ENCODE measurements at regions not wholly inside any gene's neighbourhood (a gene's known extent, or its start where the extent isn't known, plus 50 kb on each side); places are given as distances from the start of the nearest gene placed in this dataset.

DNA sequence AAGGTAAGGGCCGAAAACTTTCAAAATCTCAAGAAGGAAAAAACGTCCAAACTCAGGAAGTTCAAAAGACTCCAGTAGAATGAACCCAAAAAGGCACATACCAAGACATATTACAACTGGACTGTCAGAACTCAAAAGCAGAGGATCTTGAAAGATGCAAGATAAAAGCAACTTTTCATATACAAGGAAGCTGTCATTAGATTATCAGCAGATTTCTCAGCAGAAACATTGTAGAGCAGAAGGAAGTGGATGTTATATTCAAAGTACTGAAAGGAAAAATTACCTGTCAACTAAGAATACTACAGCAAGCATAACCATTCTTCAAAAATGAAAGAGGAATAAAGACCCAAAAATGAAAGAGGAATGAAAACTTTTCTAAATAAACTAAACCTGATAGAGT, 224.9 kb downstream of the FAT4 start:
- Histone ChIP-seq H4K20me1 (ENCODE audit: insufficient read depth, low read depth, low read length) (no peaks in the 10 kb centered on the region), H3K4me3 (ENCODE audit: low read length) (no peak overlapping the region), H3K36me3 (ENCODE audit: insufficient read depth, low read length) (no peaks in the 10 kb centered on the region), H3K9ac (ENCODE audit: low read length) (no peak overlapping the region), H3K27me3 (ENCODE audit: low read length) (no peaks in the 10 kb centered on the region), H3K79me2 (ENCODE audit: low read length) (no peaks in the 10 kb centered on the region), H3K9me2 (replicated peaks; ENCODE audit: insufficient read depth, low read length) (no peaks in the 10 kb centered on the region), H3K9me3 (ENCODE audit: low read length) (peaks cover 12% of the 10 kb centered on the region), H3K4me2 (ENCODE audit: low read depth, low read length, poor library complexity, severe bottlenecking) (no peak overlapping the region), H3K4me1 (ENCODE audit: low read length) (no peaks in the 10 kb centered on the region), H3K27ac (ENCODE audit: low read length) (no peak overlapping the region), H2AFZ (ENCODE audit: low read length) (no peak overlapping the region)
- no peak for DNase-seq

GRCh38 chr4:125541836-125542385, 227.2 kb downstream of the FAT4 start:
- H3K4me3 ChIP-seq (ENCODE audit: low read length) = no peak overlapping the region
- no peaks in the 10 kb centered on the region for H4K20me1 ChIP-seq (ENCODE audit: insufficient read depth, low read depth, low read length)
- H3K36me3 ChIP-seq (ENCODE audit: insufficient read depth, low read length) = no peaks in the 10 kb centered on the region
- no peak overlapping the region for H2AFZ ChIP-seq (ENCODE audit: low read length)
- no peak overlapping the region for H3K4me2 ChIP-seq (ENCODE audit: low read depth, low read length, poor library complexity, severe bottlenecking)
- no peaks in the 10 kb centered on the region for H3K9me2 ChIP-seq (replicated peaks; ENCODE audit: insufficient read depth, low read length)
- no peaks in the 10 kb centered on the region for H3K27me3 ChIP-seq (ENCODE audit: low read length)
- H3K9me3 ChIP-seq (ENCODE audit: low read length) = peaks cover 12% of the 10 kb centered on the region
- no peak overlapping the region for H3K9ac ChIP-seq (ENCODE audit: low read length)
- no peaks in the 10 kb centered on the region for H3K79me2 ChIP-seq (ENCODE audit: low read length)
- no peak overlapping the region for H3K27ac ChIP-seq (ENCODE audit: low read length)
- no peaks in the 10 kb centered on the region for H3K4me1 ChIP-seq (ENCODE audit: low read length)
- DNase-seq = no peak

GRCh38 chr4:125546272-125546671, 231.5 kb downstream of the FAT4 start:
- H3K9me3 ChIP-seq (ENCODE audit: low read length) = no peaks in the 10 kb centered on the region; the same call in 1 of the 2 replicates
- no peak for DNase-seq
- H3K4me3 ChIP-seq (ENCODE audit: low read length) = no peak overlapping the region
- no peaks in the 10 kb centered on the region for H3K79me2 ChIP-seq (ENCODE audit: low read length)
- no peaks in the 10 kb centered on the region for H3K9me2 ChIP-seq (replicated peaks; ENCODE audit: insufficient read depth, low read length)
- H3K27ac ChIP-seq (ENCODE audit: low read length) = no peak overlapping the region
- no peaks in the 10 kb centered on the region for H3K36me3 ChIP-seq (ENCODE audit: insufficient read depth, low read length)
- no peaks in the 10 kb centered on the region for H3K27me3 ChIP-seq (ENCODE audit: low read length)
- no peak overlapping the region for H3K9ac ChIP-seq (ENCODE audit: low read length)
- H4K20me1 ChIP-seq (ENCODE audit: insufficient read depth, low read depth, low read length) = no peaks in the 10 kb centered on the region
- H2AFZ ChIP-seq (ENCODE audit: low read length) = no peak overlapping the region
- H3K4me2 ChIP-seq (ENCODE audit: low read depth, low read length, poor library complexity, severe bottlenecking) = no peak overlapping the region
- no peaks in the 10 kb centered on the region for H3K4me1 ChIP-seq (ENCODE audit: low read length)

DNA sequence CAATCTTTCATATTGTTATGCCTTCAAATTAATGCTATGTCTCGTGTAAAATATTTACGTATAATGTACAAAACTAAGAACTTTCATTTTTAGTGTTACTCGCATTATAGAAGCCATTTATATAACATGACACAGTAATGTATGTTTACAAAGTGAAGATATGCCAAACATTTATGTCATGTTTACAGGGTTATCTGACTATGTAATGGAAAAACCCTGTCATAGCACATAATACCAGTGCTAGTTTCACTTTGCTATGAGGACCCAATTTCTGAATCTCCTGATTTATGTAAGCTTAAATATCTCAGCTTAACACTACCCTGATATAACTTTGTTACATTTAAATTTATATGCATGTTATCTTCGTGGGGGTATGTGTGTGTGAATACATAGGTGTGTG, 233.1 kb downstream of the FAT4 start:
- Histone ChIP-seq H2AFZ (ENCODE audit: low read length) (no peak overlapping the region), H3K9ac (ENCODE audit: low read length) (no peak overlapping the region), H3K36me3 (ENCODE audit: insufficient read depth, low read length) (no peaks in the 10 kb centered on the region), H3K9me3 (ENCODE audit: low read length) (no peaks in the 10 kb centered on the region; the same call in 1 of the 2 replicates), H3K27me3 (ENCODE audit: low read length) (no peaks in the 10 kb centered on the region), H3K27ac (ENCODE audit: low read length) (no peak overlapping the region), H3K9me2 (replicated peaks; ENCODE audit: insufficient read depth, low read length) (no peaks in the 10 kb centered on the region), H3K4me1 (ENCODE audit: low read length) (no peaks in the 10 kb centered on the region), H3K79me2 (ENCODE audit: low read length) (no peaks in the 10 kb centered on the region), H3K4me3 (ENCODE audit: low read length) (no peak overlapping the region), H4K20me1 (ENCODE audit: insufficient read depth, low read depth, low read length) (no peaks in the 10 kb centered on the region), H3K4me2 (ENCODE audit: low read depth, low read length, poor library complexity, severe bottlenecking) (no peak overlapping the region)
- DNase-seq = no peak

DNA sequence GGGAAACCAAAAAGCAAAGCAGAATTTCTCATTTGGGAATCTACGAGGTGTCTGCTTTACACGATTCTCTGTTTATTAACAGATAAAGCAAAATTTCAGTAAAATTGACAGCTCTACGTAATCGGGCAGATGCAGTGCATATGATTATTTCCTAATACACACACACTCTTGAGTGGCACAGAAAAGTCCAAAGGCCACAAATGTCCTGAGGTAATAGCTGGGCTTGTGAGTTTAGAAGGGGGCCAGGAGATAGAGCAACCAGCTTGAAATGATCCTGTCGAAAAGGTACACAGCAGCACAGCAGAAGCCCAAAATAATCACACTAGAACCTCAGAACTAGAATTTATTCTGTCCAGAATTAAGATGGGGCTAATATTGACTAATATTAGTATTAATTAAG, 236.0 kb downstream of the FAT4 start:
- DNase-seq = no peak
- Histone ChIP-seq H3K9ac (ENCODE audit: low read length) (no peak overlapping the region), H3K4me2 (ENCODE audit: low read depth, low read length, poor library complexity, severe bottlenecking) (no peak overlapping the region), H3K4me1 (ENCODE audit: low read length) (no peaks in the 10 kb centered on the region), H3K9me3 (ENCODE audit: low read length) (peaks cover 6% of the 10 kb centered on the region; the same call in 1 of the 2 replicates), H3K4me3 (ENCODE audit: low read length) (no peak overlapping the region), H3K27ac (ENCODE audit: low read length) (no peak overlapping the region), H3K27me3 (ENCODE audit: low read length) (no peaks in the 10 kb centered on the region), H3K36me3 (ENCODE audit: insufficient read depth, low read length) (no peaks in the 10 kb centered on the region), H2AFZ (ENCODE audit: low read length) (no peak overlapping the region), H3K79me2 (ENCODE audit: low read length) (no peaks in the 10 kb centered on the region), H4K20me1 (ENCODE audit: insufficient read depth, low read depth, low read length) (no peaks in the 10 kb centered on the region), H3K9me2 (replicated peaks; ENCODE audit: insufficient read depth, low read length) (no peaks in the 10 kb centered on the region)

DNA sequence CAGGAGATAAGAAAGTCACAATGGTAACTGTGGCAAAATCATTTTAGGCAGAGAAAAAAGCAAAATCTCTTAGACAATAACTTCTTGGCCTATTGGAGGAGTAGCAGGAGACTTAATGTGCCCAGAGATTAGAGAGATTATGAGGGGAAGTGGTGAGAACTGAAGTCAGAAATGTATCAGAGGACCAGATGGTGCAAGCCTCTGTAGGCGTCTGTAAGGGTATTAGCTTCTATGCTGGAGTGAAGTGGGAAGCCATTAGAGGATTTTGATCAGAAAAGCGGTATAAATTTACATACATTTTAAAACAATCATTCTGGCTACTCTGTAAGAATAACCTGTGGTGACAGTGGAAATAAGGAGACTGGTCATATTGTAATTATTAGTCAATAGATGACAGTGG, 236.7 kb downstream of the FAT4 start:
- no peaks in the 10 kb centered on the region for H3K36me3 ChIP-seq (ENCODE audit: insufficient read depth, low read length)
- DNase-seq = no peak
- H3K27me3 ChIP-seq (ENCODE audit: low read length) = no peaks in the 10 kb centered on the region
- H3K27ac ChIP-seq (ENCODE audit: low read length) = no peak overlapping the region
- no peak overlapping the region for H2AFZ ChIP-seq (ENCODE audit: low read length)
- H3K4me1 ChIP-seq (ENCODE audit: low read length) = no peaks in the 10 kb centered on the region
- H3K9me3 ChIP-seq (ENCODE audit: low read length) = peaks cover 13% of the 10 kb centered on the region
- no peak overlapping the region for H3K4me3 ChIP-seq (ENCODE audit: low read length)
- no peak overlapping the region for H3K4me2 ChIP-seq (ENCODE audit: low read depth, low read length, poor library complexity, severe bottlenecking)
- no peaks in the 10 kb centered on the region for H3K9me2 ChIP-seq (replicated peaks; ENCODE audit: insufficient read depth, low read length)
- H3K79me2 ChIP-seq (ENCODE audit: low read length) = no peaks in the 10 kb centered on the region
- no peak overlapping the region for H3K9ac ChIP-seq (ENCODE audit: low read length)
- no peaks in the 10 kb centered on the region for H4K20me1 ChIP-seq (ENCODE audit: insufficient read depth, low read depth, low read length)

DNA sequence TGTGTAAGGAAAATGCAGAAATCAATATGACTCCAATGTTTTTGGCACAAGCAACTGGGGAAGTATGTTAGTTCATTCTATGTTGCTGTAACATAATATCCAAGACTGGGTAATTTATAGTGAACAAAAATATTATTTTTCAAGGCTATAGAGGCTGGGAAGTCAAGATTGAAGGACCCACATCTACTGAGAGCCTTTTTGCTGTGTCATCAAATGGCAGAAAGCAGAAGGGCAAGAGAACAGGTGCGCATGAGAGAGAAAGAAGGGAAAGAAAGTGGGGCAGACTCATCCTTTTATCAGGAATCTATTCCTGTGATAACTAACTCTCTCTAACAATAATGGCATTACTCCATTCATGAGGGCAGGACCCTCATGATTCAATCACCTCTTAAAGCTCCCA, 237.2 kb downstream of the FAT4 start:
- Histone ChIP-seq H3K4me2 (ENCODE audit: low read depth, low read length, poor library complexity, severe bottlenecking) (no peak overlapping the region), H3K9ac (ENCODE audit: low read length) (no peak overlapping the region), H4K20me1 (ENCODE audit: insufficient read depth, low read depth, low read length) (no peaks in the 10 kb centered on the region), H3K9me3 (ENCODE audit: low read length) (peaks cover 18% of the 10 kb centered on the region), H2AFZ (ENCODE audit: low read length) (no peak overlapping the region), H3K4me1 (ENCODE audit: low read length) (no peaks in the 10 kb centered on the region), H3K36me3 (ENCODE audit: insufficient read depth, low read length) (no peaks in the 10 kb centered on the region), H3K79me2 (ENCODE audit: low read length) (no peaks in the 10 kb centered on the region), H3K27ac (ENCODE audit: low read length) (no peak overlapping the region), H3K4me3 (ENCODE audit: low read length) (no peak overlapping the region), H3K27me3 (ENCODE audit: low read length) (no peaks in the 10 kb centered on the region), H3K9me2 (replicated peaks; ENCODE audit: insufficient read depth, low read length) (no peaks in the 10 kb centered on the region)
- DNase-seq = no peak

- Histone ChIP-seq H3K4me3 (ENCODE audit: low read length) (no peak overlapping the region), H3K79me2 (ENCODE audit: low read length) (no peaks in the 10 kb centered on the region), H3K9me2 (replicated peaks; ENCODE audit: insufficient read depth, low read length) (no peaks in the 10 kb centered on the region), H2AFZ (ENCODE audit: low read length) (no peak overlapping the region), H4K20me1 (ENCODE audit: insufficient read depth, low read depth, low read length) (no peaks in the 10 kb centered on the region), H3K27me3 (ENCODE audit: low read length) (no peaks in the 10 kb centered on the region), H3K4me2 (ENCODE audit: low read depth, low read length, poor library complexity, severe bottlenecking) (no peak overlapping the region), H3K9ac (ENCODE audit: low read length) (no peak overlapping the region), H3K27ac (ENCODE audit: low read length) (no peak overlapping the region), H3K4me1 (ENCODE audit: low read length) (no peaks in the 10 kb centered on the region), H3K36me3 (ENCODE audit: insufficient read depth, low read length) (no peaks in the 10 kb centered on the region), H3K9me3 (ENCODE audit: low read length) (peaks cover 11% of the 10 kb centered on the region)
- DNase-seq = no peak
Measured at GRCh38 chr4:125572601-125573000, 257.8 kb downstream of the FAT4 start.

DNA sequence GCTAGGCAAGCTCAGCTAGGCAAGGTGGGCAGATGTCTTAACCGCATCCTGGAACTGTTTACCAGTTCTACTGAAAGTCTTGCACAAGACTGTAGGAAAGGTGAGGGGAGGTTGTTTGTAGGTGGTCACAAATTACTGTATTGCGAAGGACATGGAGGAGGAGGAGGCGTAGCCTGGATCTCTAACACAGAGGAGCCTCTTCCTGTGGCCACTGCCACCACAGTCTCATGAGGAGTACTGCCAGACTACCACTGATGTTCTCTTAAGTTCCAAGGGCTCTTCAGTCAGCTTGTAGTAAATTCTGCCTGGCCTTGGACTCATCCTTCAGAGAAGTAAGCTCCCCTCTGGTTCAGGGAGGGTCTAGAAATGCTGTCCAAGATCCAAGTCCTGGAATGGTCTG, 258.6 kb downstream of the FAT4 start:
- H3K4me1 ChIP-seq (ENCODE audit: low read length) = no peaks in the 10 kb centered on the region
- no peak overlapping the region for H2AFZ ChIP-seq (ENCODE audit: low read length)
- peaks cover 11% of the 10 kb centered on the region for H3K9me3 ChIP-seq (ENCODE audit: low read length)
- no peak overlapping the region for H3K4me2 ChIP-seq (ENCODE audit: low read depth, low read length, poor library complexity, severe bottlenecking)
- H3K27ac ChIP-seq (ENCODE audit: low read length) = no peak overlapping the region
- DNase-seq = no peak
- H3K9ac ChIP-seq (ENCODE audit: low read length) = no peak overlapping the region
- H3K79me2 ChIP-seq (ENCODE audit: low read length) = no peaks in the 10 kb centered on the region
- H3K27me3 ChIP-seq (ENCODE audit: low read length) = no peaks in the 10 kb centered on the region
- no peaks in the 10 kb centered on the region for H4K20me1 ChIP-seq (ENCODE audit: insufficient read depth, low read depth, low read length)
- H3K4me3 ChIP-seq (ENCODE audit: low read length) = no peak overlapping the region
- H3K9me2 ChIP-seq (replicated peaks; ENCODE audit: insufficient read depth, low read length) = no peaks in the 10 kb centered on the region
- H3K36me3 ChIP-seq (ENCODE audit: insufficient read depth, low read length) = no peaks in the 10 kb centered on the region

Data from Karpas-422 (cell line).